GM12874 (cell line): ENCODE measurements at regions not wholly inside any gene's neighbourhood (a gene's known extent, or its start where the extent isn't known, plus 50 kb on each side); places are given as distances from the start of the nearest gene placed in this dataset.

Source experiments
- CTCF ChIP-seq: IDR thresholded peaks from 2 replicates; pipeline ENCODE4 v1.5.1; 2011; ENCODE audit warnings: low read depth, mild to moderate bottlenecking, control low read depth, low read length, moderate library complexity; ENCODE audit not compliant: insufficient read depth

GRCh38 chr7:131032786-131033185 lies 294.9 kb upstream of the MKLN1 start:
- TF ChIP-seq CTCF, result no peak

GRCh38 chr7:131034166-131034881 lies 293.4 kb upstream of the MKLN1 start:
- TF ChIP-seq CTCF, result no peak

- no peak for TF ChIP-seq CTCF
Measured at GRCh38 chr7:131035088-131035770, 292.4 kb upstream of the MKLN1 start.

- no peak for TF ChIP-seq CTCF
Measured at GRCh38 chr7:131038153-131038552, 289.5 kb upstream of the MKLN1 start.

GRCh38 chr7:131039355-131039762 lies 288.3 kb upstream of the MKLN1 start:
- TF ChIP-seq CTCF, result no peak

GRCh38 chr7:131039836-131040235 lies 287.8 kb upstream of the MKLN1 start:
- no peak for TF ChIP-seq CTCF

- TF ChIP-seq CTCF, result peak; percentile 84
Measured at GRCh38 chr7:131040467-131040932, 287.2 kb upstream of the MKLN1 start.
